KG1 (cell line): ENCODE measurements at regions not wholly inside any gene's neighbourhood (a gene's known extent, or its start where the extent isn't known, plus 50 kb on each side); places are given as distances from the start of the nearest gene placed in this dataset.

ENCODE experiments used
- DNase-seq: peaks from one replicate; lab custom pipeline; 2025; lab: John Stamatoyannopoulos, UW

- DNase-seq, result no peak
Measured at GRCh38 chr13:95352486-95352885, 51.2 kb upstream of the ABCC4 start.

- DNase-seq, result no peak
Measured at GRCh38 chr13:95354156-95354555, 52.9 kb upstream of the ABCC4 start.

GRCh38 chr13:95354680-95355487, 53.6 kb upstream of the ABCC4 start:
- DNase-seq, result no peak

- DNase-seq, result no peak
Measured at GRCh38 chr13:95355494-95355893, 54.2 kb upstream of the ABCC4 start.

GRCh38 chr13:95356916-95357315, 55.7 kb upstream of the ABCC4 start:
- no peak for DNase-seq

GRCh38 chr13:95357875-95358274, 56.6 kb upstream of the ABCC4 start:
- DNase-seq, result no peak

GRCh38 chr13:95360052-95360451, 58.8 kb upstream of the ABCC4 start:
- DNase-seq, result no peak

- no peak for DNase-seq
Measured at GRCh38 chr13:95360464-95361097, 59.3 kb upstream of the ABCC4 start.

- DNase-seq, result no peak
Measured at GRCh38 chr13:95361686-95362085, 60.4 kb upstream of the ABCC4 start.

- DNase-seq, result no peak
Measured at GRCh38 chr13:95362666-95363065, 61.4 kb upstream of the ABCC4 start.

GRCh38 chr13:95367309-95367843, 66.1 kb upstream of the ABCC4 start:
- no peak for DNase-seq

GRCh38 chr13:95368998-95369397, 67.7 kb upstream of the ABCC4 start:
- no peak for DNase-seq

- DNase-seq, result no peak
Measured at GRCh38 chr13:95375706-95376105, 74.5 kb upstream of the ABCC4 start.

- DNase-seq, result no peak
Measured at GRCh38 chr13:95378603-95379002, 77.4 kb upstream of the ABCC4 start.

GRCh38 chr13:95380468-95381211, 79.4 kb upstream of the ABCC4 start:
- peak; percentile 58 for DNase-seq

GRCh38 chr13:95381212-95381527, 79.9 kb upstream of the ABCC4 start:
- DNase-seq, result no peak

GRCh38 chr13:95382411-95382810, 81.2 kb upstream of the ABCC4 start:
- DNase-seq, result no peak

GRCh38 chr13:95382916-95383315, 81.7 kb upstream of the ABCC4 start:
- DNase-seq, result no peak

GRCh38 chr13:95385373-95385772, 84.1 kb upstream of the ABCC4 start:
- DNase-seq, result no peak

- no peak for DNase-seq
Measured at GRCh38 chr13:95385798-95386197, 84.5 kb upstream of the ABCC4 start.

- no peak for DNase-seq
Measured at GRCh38 chr13:95386370-95386769, 85.1 kb upstream of the ABCC4 start.

- no peak for DNase-seq
Measured at GRCh38 chr13:95387733-95388207, 86.5 kb upstream of the ABCC4 start.
